Tibial nerve (tissue), 4 donors: ENCODE measurements at regions not wholly inside any gene's neighbourhood (a gene's known extent, or its start where the extent isn't known, plus 50 kb on each side); places are given as distances from the start of the nearest gene placed in this dataset.

Experiments used
- DNase-seq, 2 donors: peaks; one replicate each; pipeline ENCODE4 v3.0.0-alpha.2; 2019; ENCODE audit warnings: low spot score in 2 of 2
- H3K27ac ChIP-seq, 4 donors: fragments of 200-600 bp; sonication (generic) in 3 of 4; one replicate each; pipeline ENCODE4 v1.5.1; 2017 to 2019; ENCODE audit warnings: mild to moderate bottlenecking in 1 of 4
- H3K27me3 ChIP-seq, 2 donors: fragments of 200-600 bp; sonication (generic) in 1 of 2; one replicate each; pipeline versions ENCODE4 v1.5.1 to v1.6.0; 2017 to 2019
- H3K36me3 ChIP-seq, 3 donors: fragments of 200-600 bp; sonication (generic); one replicate each; pipeline ENCODE4 v1.5.1; 2018 to 2019
- H3K4me1 ChIP-seq, 4 donors: fragments of 200-600 bp; sonication (generic) in 3 of 4; one replicate each; pipeline ENCODE4 v1.5.1; 2017 to 2019
- H3K4me3 ChIP-seq, 4 donors: fragments of 200-600 bp; sonication (generic) in 3 of 4; one replicate each; pipeline ENCODE4 v1.5.1; 2017 to 2019; ENCODE audit warnings: mild to moderate bottlenecking in 1 of 4, moderate library complexity in 1 of 4
- H3K9me3 ChIP-seq, 4 donors: fragments of 200-600 bp; sonication (generic) in 3 of 4; one replicate each; pipeline ENCODE4 v1.5.1; 2017 to 2019
- CTCF ChIP-seq, 5 experiments: fragments of 200-600 bp in 3 of 5; fragments of 450-650 bp in 2 of 5; sonication (generic) in 3 of 5; IDR thresholded peaks; one replicate each; pipeline ENCODE4 v1.5.1; 2016 to 2019; ENCODE audit warnings: antibody characterized with exemption in 5 of 5, mild to moderate bottlenecking in 3 of 5, moderate library complexity in 2 of 5
- EP300 ChIP-seq, 2 donors: sonication (generic); formaldehyde crosslinking; IDR thresholded peaks; one replicate each; pipeline ENCODE4 v1.6.1; 2017; ENCODE audit warnings: antibody characterized with exemption in 2 of 2, mild to moderate bottlenecking in 1 of 2
- POLR2A ChIP-seq, 2 donors: fragments of 450-650 bp; IDR thresholded peaks; one replicate each; pipeline ENCODE4 v1.6.1; 2017; ENCODE audit warnings: antibody characterized with exemption in 2 of 2, mild to moderate bottlenecking in 2 of 2, moderate library complexity in 2 of 2
- WGBS, 2 donors: methylation state at CpG; one replicate each; pipeline ENCODE4 v1.1.5; 2018; 5-methylcytosine and 5-hydroxymethylcytosine counted together

- WGBS, 2 donors = 92 to 94% methylated on average over 16 of the region's 16 CpGs
- no peak for TF ChIP-seq POLR2A (IDR thresholded peaks at IDR 0.05)
- no peak for TF ChIP-seq EP300 (IDR thresholded peaks at IDR 0.05)
- no peak for TF ChIP-seq CTCF (IDR thresholded peaks at IDR 0.05)
Observed at GRCh38 chr18:75588412-75588811, 160.9 kb upstream of the SMIM21 start.

DNA sequence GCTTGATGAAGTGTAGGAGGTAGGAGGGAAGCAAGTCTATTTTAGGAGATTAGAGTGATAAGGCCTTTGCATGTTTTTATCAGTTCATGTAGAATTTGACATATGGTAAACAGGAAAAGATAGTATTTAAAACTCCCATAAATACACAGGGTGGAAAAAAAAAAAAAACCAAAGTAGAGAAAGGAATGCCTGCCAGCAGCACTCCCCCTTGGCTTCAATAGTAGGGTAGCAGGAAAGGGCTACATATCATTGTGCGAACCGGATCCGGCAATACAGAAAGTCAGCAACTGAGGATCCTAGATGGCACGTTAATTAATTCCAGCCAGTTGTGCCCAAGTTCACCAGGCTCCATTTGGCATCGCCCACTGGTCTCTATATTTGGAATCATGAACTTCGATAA, 159.6 kb upstream of the SMIM21 start:
- H3K27ac ChIP-seq = no peak overlapping the region
- H3K27me3 ChIP-seq = no peaks in the 10 kb centered on the region
- TF ChIP-seq EP300 (IDR thresholded peaks at IDR 0.05) (no peak), POLR2A (IDR thresholded peaks at IDR 0.05) (no peak), CTCF (IDR thresholded peaks at IDR 0.05) (no peak)
- no peaks in the 10 kb centered on the region for H3K36me3 ChIP-seq
- WGBS, 2 donors = 83 to 88% methylated on average over 6 of the region's 6 CpGs
- no peaks in the 10 kb centered on the region for H3K4me1 ChIP-seq
- H3K9me3 ChIP-seq = peaks cover 0 to 8% (median 4%) of the 10 kb centered on the region in 4 donors
- H3K4me3 ChIP-seq = no peak overlapping the region
- DNase-seq = no peak

More at GRCh38 chr18:75588412-75588811, 160.9 kb upstream of the SMIM21 start:
- H3K27ac ChIP-seq = no peak overlapping the region
- DNase-seq = no peak
- peaks cover 0 to 21% (median 10%) of the 10 kb centered on the region in 4 donors for H3K9me3 ChIP-seq
- no peak overlapping the region for H3K4me3 ChIP-seq
- H3K36me3 ChIP-seq = no peaks in the 10 kb centered on the region
- no peaks in the 10 kb centered on the region for H3K27me3 ChIP-seq
- H3K4me1 ChIP-seq = no peaks in the 10 kb centered on the region

- Histone ChIP-seq H3K36me3 (no peaks in the 10 kb centered on the region), H3K4me1 (peaks cover 0 to 8% (median 0%) of the 10 kb centered on the region in 4 donors), H3K27me3 (no peaks in the 10 kb centered on the region), H3K27ac (no peak overlapping the region), H3K4me3 (no peak overlapping the region), H3K9me3 (peaks cover 0 to 1% (median 0%) of the 10 kb centered on the region in 4 donors)
- WGBS, 2 donors = 84 to 85% methylated on average over 9 of the region's 9 CpGs
- no peak for DNase-seq
- TF ChIP-seq CTCF (IDR thresholded peaks at IDR 0.05) = no peak
- TF ChIP-seq POLR2A (IDR thresholded peaks at IDR 0.05) = no peak
- no peak for TF ChIP-seq EP300 (IDR thresholded peaks at IDR 0.05)
Observed at GRCh38 chr18:75586130-75586889, 158.8 kb upstream of the SMIM21 start.

DNA sequence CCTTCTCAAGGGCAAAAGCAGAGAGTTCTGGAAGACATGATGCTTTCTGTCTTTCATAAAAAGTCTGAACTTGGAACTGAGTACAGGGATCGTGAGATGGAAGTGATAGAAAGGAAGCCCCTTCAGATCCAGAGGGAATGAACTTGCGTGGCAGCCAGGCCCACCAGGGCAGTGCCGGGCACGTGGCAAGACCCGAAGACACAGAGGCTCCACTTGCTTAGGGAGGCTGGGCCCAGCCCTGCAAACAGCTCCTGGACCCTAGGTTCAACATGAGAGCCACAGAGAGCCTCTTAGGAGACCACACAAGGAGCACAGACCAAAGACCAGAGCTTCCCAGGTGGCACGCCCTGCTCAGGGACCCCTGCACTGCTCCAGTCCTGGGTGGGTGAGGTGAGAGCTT, 155.4 kb upstream of the SMIM21 start:
- DNase-seq = no peak
- WGBS, 2 donors = 84 to 85% methylated on average over 6 of the region's 6 CpGs
- H3K27me3 ChIP-seq = no peaks in the 10 kb centered on the region

More for the DNA sequence above, 155.4 kb upstream of the SMIM21 start:
- H3K36me3 ChIP-seq = no peaks in the 10 kb centered on the region
- no peak for TF ChIP-seq POLR2A (IDR thresholded peaks at IDR 0.05)
- no peak for TF ChIP-seq EP300 (IDR thresholded peaks at IDR 0.05)
- no peak for TF ChIP-seq CTCF (IDR thresholded peaks at IDR 0.05)
- peaks cover 0 to 9% (median 0%) of the 10 kb centered on the region in 4 donors for H3K4me1 ChIP-seq
- H3K9me3 ChIP-seq = no peaks in the 10 kb centered on the region
- H3K27ac ChIP-seq = no peak overlapping the region
- H3K4me3 ChIP-seq = no peak overlapping the region
